HG03565 (cell line): ENCODE measurements at regions not wholly inside any gene's neighbourhood (a gene's known extent, or its start where the extent isn't known, plus 50 kb on each side); places are given as distances from the start of the nearest gene placed in this dataset.

ENCODE experiments used
- ATAC-seq: cut with Tn5 transposase; IDR thresholded peaks from one replicate; pipeline ENCODE4 v1.9.1; 2021; ENCODE audit warnings: mild to moderate bottlenecking, moderate library complexity; ENCODE audit not compliant: unreplicated experiment

DNA sequence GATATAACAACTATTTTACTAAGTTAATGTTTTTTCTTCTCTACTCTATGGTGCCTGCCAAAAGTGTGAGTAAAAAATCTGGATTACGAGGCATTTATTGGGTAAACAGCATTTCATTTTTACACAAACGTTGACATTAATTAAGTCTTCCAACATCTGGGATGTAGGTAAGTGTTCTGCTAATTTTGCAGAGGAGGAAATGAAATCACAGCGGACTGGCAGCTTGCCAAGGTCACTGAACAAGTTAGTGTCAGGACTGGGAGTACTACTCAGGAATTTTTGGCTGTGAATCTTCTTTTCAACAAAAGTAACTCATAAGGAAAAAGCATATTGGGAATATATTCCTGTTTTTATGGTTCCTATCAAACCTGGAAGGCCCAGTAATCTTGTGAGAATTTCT is 612.1 kb upstream of the FZD8 start:
- no peak for ATAC-seq

DNA sequence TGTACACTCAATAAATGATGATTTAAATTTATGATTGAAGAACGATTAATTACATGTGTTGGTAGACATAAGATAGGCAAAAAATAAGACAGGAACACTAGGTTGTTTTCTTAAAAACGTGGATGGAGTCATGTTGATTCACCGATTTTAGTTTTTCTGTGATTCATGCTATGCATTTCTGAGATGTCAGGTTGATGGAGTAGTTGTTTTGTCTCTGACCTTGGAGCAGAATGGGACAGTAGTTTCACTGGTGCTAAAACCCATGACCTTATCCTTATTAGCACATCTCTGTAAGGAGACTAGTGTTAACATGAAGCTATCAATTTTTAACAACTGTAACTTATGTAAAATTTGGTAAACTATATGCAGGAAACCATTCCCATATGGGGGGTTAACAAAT is 611.6 kb upstream of the FZD8 start:
- no peak for ATAC-seq

DNA sequence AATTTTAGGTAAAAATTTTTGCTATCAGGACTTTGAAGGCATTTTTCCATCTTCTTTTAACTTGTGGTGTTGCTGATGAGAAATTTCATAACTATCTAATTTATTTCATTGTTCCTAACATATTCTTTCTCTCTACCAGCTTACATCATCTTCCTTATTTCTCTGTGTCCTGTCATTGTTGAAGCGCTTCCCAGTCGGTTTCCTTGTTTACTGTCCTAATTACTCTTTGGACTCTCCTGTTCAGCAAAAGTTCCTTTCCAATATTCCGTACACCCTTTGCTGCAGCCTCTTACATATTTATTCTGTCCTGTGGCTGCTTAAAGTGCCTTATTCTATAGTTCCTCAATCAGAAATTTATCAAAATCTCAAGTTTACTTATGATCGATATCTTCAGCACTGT is 609.0 kb upstream of the FZD8 start:
- ATAC-seq, result no peak

DNA sequence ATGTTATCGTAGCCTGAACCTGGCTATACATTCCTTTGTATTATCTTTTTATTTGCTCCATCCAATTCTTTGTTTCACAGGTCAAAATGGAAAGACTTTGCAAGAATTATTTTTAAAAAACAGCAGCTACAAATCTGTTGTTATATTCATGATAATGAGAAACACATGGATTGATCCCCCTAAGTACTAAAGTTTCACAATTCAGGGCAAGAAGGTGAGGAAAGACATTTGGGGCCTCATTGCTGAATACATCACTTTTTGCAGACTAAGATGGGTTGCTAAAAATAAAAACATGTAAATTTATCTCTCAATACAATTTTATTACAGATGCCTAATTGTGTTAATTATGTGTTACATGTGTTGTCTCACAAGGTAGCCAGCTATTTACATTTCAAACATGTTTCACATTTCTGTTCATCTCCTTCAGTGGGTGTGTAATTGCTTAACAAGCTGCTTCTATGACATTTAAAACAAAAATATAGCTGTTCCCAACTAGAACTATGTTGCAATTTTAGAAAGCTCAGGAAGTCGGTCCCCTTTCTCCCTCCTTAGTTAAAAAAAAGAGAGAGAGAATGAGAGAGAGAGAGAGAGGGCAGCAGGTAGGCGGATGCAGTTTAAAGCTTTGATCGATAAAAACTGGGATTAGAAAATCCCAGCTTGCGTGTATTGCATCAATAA is 606.3 kb upstream of the FZD8 start:
- ATAC-seq, result no peak

DNA sequence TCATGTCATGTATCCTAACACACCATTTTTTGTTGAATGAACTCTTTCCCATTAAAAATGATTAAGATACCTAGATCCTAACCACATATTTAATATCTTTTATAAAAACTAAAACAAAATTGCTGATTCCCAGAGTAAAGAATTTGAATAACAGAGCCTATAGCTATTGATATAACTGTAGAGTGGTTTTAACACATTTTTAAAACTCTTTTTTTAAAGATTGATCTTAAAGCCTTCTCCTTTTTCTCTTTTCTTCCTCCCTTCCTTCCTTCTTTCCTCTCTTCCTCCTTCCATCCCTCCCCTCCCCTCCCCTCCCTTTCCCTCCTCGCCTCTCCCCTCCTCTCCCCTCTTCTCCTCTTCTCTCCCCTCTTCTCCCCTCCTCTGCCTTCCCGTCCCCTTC is 605.4 kb upstream of the FZD8 start:
- ATAC-seq, result no peak

DNA sequence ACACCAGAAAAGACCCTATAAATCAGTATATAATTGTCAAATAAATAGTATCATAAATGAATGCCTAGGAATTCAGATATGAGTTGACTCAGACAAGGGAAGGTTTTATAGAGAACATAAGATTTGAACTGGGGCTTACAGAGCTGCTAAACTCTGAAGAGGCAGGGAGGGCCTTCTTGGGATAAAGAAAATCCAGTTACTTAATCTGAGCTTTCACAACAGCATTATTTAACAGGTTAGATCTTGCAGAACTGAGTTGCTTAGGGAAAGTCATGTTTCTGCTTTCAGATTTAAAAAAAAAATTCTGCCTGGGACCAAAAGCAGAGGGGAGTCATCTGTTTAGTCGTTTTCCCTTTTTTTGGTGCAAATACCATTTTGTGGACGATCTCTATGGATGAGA is 594.8 kb upstream of the FZD8 start:
- ATAC-seq, result no peak

DNA sequence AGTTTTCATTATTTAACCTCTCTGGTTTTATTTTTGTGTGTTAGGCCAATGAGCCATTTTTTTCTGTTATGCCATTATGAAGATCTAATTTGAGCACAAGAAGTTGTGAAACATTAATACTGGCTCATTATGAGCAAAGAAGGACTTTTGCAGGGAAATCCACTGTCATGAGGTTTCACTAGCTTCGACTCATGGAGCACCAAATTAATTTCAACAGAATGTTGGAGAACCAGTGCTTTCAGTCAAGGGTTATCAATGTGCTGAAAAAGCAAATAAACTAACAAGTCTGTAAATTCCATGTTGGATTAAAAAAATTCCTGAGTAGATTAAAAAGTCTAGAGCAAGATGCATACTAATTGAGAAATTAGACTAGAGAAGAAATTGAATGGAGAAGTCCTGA is 594.2 kb upstream of the FZD8 start:
- no peak for ATAC-seq

DNA sequence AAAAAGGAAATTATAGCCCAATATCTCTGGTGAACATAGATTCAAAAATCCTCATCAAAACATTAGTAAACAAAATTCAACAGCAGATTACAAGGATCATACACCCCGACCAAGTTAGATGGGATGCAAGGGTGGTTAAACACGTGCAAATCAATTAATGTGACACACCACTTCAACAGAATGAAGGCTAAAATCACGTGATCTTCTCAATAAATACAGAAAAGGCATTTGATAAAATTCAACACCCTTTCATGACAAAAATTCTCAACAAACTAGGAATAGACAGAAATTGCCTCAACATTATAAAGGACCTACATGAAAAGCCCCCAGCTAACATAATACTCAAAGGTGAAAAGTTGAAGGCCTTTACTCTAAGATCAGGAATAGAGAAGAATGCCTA is 590.8 kb upstream of the FZD8 start:
- no peak for ATAC-seq

DNA sequence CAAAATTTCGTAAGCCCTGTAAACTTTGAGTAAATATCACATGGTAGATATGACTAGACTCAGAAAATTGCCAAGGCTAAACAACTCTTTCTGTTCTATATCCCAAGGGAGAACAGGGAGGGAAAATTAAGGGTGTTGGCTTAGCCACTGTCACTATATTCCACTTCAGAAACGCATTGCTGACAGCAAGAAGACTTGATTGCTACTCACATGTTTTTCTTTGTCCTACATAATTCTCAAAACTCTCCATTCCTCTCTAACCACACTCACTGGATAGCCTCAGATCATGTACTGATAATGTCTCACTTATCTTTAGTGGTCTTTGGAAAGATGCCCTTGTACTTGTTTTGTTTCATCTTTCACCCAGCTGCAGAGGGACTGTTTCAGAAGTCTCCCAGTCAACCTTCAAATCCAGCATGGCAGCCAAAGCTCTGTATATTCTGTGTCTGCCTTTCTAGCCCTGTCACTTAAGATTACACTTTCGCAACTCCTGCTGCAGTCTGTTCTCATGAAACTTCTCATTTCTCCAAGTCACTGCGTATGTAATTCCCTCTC is 582.4 kb upstream of the FZD8 start:
- no peak for ATAC-seq

DNA sequence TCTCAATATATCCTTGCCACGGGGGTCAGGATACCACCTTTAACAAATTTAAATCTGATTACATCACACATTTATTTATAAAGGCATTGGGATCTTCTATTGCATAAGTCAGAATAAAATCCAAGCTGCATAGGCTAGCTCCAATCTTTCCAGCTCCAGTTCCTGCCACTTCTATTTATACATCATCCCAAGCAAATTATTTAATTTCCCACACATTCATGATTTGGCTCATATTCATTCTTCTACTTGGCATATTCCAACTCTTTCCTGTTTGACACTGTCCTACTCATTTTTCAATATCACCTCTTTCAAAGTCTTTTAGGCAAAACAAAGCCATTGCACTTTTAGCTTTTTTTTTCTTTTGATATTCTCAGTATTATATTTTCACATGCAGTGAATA is 579.0 kb upstream of the FZD8 start:
- no peak for ATAC-seq

DNA sequence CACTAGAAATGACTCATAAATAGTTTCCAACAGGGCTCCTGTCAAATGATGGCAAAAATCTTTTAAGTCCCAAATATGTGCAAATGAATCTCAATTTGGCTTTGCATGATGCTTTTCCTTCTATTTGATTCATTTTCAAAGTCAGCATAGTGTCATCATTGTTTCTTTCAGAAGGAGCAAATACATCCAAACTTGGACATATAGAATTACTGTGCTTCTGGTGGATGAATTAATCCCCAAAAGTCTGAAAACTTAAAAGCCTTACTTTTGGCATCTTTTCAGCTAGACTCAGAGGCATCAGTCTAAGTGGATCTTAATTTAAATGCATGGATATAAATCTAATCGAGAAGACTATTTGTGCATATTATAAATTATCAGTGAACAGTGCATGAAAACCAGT is 578.1 kb upstream of the FZD8 start:
- no peak for ATAC-seq

DNA sequence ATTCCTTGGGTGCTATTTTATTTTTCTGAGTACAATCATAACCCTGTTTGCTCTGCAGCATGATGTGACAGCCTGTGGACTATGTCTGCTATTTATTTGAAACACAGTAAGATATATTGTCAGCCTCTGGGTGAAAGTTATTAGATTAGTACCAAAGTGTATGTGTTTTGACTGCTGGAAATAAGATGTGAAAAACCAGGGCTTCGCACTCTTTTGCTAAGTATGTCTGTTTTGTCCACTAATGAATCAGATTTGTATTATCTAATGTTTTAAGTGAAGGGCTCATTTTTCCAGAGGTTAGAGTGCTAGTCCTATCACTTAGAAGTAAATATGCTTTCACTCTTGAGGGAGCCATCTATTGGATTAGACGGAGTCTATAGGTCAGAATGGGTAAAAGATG is 569.8 kb upstream of the FZD8 start:
- ATAC-seq, result no peak

DNA sequence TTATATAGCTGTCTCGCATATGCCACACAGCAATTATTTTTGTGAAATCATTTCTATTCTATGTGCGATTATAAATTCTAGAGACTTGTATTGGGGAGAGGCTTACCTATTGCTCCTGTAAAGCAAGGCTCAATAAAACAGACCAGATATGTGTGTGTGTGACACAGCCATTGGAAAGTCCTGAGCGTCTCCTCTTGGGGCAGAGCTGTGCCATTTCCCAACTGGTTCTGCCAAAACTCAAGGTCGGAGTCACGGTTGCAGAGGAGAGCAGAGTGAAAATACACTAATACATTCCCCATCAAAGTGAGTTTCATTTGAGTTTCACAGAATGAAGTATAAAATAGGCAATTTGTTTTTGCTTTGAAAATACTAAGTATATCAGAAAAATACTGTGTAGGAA is 567.4 kb upstream of the FZD8 start:
- no peak for ATAC-seq

DNA sequence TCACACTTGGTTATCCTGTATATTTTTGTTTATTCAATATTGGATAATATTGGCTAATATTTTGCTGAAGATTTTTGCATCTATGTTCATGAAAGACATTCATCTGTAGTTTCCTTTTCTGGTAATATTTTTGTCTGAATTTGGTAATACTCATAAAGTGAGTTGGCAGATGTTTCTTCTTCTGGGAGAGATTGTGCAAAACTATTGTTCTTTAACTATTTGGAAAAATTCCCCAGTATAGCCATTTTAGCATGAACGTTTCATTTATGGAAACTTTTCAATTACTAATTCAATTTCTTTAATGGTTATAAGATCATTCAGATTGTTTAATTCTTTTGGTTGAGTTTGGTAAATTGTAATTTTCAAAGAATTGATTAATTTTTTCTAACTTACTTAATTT is 560.8 kb upstream of the FZD8 start:
- no peak for ATAC-seq

DNA sequence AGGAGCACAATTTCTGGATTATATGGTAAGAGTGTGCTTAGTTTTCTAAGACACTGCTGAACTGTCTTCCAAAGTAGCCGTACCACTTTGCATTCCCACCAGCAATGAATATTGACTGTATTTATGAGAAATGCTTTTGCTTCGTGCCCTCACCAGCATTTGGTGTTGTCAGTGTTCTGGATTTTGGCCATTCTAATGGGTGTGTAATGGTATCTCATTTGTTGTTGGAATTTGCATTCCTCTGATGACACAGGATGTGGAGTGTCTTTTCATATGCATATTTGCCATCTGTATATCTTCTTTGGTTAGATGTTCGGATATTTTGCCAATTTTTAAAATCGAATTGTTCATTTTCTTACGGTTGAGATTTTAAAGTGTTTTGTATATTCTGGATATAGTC is 558.5 kb upstream of the FZD8 start:
- no peak for ATAC-seq

DNA sequence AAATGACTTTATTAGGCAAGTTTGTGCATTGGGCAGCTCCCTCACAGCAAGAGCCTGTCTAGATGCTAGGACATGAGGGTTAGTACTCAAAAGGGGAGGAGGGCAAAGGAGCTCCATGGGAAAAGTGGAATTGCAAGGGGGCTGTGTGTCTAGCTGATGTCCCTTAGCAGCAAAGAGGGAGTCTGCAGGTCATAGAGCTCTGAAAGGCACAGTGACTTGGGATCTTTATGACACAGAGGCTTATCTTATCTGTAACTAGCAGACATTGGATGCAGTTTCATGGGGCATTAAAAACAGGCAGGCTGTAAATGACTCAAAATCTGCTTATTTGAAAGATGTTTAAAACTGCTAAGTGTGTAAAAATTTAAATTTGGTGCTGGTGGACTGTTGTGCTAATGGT is 556.2 kb upstream of the FZD8 start:
- no peak for ATAC-seq

DNA sequence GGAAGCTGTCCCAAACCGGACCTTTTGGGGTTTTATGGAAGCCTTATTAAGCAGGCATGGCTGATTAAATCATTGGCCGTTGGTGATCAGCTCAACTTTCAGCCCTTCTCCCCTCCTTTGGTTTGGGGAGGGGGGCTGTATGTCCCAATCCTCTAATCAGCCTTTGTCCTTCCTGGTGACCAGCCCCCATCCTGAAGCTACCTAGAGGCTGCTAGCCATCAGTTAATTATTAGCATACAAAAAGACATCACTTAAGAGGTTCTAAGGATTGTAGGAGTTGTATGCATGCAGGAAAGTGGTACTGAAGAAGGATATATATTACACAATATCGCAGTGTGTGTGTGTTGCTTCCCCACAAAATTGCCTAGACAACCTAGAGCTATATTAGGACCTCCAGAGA is 553.3 kb upstream of the FZD8 start:
- no peak for ATAC-seq

DNA sequence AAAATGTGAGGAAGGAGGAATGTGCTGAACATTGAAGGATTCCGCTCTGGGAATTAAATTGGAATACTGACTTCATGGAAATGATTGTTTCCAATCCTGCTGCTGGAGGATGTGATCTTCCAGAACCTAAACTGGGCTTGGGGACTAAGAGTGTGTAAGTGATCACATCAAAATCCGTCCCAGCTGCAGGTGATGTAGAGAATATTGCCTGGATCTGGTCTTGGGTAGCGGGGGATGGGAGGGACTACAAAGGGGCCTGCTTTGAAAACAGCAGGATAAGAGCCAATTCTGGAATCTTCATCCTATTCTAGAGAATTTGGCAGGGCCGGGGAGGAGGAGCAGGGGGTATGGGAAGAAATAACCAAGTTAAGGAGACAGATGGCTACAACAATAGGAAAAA is 552.2 kb upstream of the FZD8 start:
- ATAC-seq, result no peak

DNA sequence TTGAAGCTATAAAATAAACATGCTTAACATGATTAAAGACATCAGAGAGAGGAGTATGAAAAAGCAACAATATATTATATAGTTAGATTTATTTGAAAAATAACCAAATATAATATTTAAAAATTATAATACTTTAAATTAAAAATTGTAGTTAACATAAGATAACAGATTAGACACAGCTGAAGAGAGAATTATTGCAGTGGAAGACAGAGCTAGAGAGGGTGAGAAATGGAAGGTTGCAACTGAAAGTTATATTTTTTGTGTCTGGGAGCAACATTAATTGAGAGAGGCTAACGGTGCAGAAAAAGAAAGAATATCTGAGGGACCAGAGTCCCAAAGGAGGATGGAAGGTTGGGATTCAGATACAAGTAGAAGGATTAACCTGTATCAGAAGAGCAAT is 548.9 kb upstream of the FZD8 start:
- ATAC-seq, result no peak

DNA sequence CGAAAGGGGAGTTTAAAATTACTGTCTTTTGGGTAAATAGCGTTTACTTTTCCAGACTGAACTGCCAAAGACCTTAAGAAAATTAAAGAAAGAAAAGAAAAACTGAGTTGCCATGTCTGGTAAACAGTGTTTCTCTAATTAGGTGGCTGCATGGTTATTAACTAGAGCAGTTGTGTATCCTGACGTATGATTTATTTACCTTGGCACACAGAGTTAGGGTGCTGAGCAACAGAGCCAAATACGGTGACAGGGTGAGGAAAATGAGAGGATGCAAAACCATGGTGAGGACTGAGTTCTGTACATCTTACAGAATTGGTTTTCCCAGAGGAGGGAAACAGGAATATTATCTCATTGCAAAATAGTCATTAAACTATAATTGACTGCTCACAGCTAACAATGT is 546.4 kb upstream of the FZD8 start:
- no peak for ATAC-seq

DNA sequence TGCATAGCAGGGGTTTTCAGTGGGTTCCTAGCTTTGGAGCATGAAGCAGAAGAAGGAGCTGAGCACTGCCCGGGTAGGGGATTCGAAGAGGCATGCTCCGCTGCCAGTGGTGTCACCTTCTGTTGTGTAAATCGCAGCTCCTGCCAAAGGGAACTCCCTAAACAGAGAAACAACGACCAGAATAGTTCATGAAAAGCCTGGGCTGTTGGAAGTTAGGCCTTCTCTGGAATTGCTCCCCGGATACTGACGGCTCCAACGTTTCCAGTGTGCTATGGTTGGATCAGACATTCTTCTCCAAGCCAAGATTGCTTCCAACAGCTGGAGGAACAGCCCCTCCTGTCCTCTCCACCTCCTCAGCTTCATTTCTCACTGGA is 546.0 kb upstream of the FZD8 start:
- ATAC-seq, result no peak

DNA sequence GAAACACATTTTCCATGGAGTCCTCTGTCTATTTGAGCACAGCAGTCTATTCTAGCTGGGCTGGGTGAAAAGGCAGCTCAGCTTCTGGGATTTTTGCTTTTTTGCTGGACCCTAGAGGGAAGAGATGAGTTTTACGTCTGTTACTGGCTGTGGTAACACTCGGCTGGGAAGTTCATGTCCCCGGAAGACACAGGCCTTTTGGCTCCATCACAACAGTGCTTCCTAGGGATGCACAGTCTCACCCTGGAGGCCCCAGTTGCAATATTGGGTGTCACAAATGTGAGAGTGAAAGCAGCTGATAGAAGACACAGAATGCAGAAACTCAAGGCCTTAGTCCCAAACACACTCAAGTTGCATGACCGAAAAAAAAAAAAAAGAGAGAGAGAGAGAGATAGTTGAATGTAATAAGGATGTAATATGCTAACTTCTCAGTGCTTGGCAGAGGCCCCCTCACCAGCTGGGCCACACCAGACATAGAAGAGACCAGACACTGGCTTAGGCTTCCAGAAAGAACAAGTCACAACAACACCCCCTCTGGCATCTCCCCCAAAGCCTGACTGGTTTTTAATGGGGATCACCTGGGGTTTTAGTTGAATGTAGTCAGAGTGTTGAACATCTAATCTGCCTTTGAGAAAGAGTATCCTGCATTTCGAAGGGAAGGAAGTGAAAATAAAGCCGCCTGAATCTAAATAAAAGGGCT is 545.4 kb upstream of the FZD8 start:
- no peak for ATAC-seq

DNA sequence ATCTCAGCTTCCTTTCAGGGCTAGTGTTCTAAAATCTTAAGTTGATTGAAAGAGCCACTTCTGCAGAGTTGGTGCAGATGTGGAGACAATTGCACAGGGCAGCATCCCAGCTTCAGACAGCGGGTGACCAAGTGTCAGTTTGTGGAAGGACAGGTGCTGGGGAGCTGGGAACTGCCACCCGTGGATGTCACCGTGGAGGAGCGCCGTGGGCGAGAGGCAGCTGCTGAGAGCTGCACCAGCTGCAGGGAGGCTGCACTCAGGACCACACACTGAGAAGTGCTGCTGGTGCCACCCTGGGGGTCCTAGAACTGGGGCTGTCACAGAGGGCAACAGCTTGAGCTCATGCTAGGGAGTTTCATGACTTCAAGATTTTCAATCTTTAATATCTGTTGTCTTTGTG is 543.0 kb upstream of the FZD8 start:
- no peak for ATAC-seq
